Prostate gland (tissue), 2 donors: ENCODE measurements at regions not wholly inside any gene's neighbourhood (a gene's known extent, or its start where the extent isn't known, plus 50 kb on each side); places are given as distances from the start of the nearest gene placed in this dataset.

Experiments
- CTCF ChIP-seq, 4 experiments: fragments of 200-600 bp in 2 of 4; fragments of 450-650 bp in 2 of 4; sonication (generic) in 2 of 4; IDR thresholded peaks; 1 replicate in 3 of 4; 2 replicates in 1 of 4; pipeline ENCODE4 v1.5.1; 2016 to 2019; ENCODE audit warnings: antibody characterized with exemption in 4 of 4, mild to moderate bottlenecking in 2 of 4, moderate library complexity in 2 of 4
- POLR2A ChIP-seq: fragments of 450-650 bp; IDR thresholded peaks from one replicate; pipeline ENCODE4 v1.6.1; 2016; ENCODE audit warnings: antibody characterized with exemption, mild to moderate bottlenecking

DNA sequence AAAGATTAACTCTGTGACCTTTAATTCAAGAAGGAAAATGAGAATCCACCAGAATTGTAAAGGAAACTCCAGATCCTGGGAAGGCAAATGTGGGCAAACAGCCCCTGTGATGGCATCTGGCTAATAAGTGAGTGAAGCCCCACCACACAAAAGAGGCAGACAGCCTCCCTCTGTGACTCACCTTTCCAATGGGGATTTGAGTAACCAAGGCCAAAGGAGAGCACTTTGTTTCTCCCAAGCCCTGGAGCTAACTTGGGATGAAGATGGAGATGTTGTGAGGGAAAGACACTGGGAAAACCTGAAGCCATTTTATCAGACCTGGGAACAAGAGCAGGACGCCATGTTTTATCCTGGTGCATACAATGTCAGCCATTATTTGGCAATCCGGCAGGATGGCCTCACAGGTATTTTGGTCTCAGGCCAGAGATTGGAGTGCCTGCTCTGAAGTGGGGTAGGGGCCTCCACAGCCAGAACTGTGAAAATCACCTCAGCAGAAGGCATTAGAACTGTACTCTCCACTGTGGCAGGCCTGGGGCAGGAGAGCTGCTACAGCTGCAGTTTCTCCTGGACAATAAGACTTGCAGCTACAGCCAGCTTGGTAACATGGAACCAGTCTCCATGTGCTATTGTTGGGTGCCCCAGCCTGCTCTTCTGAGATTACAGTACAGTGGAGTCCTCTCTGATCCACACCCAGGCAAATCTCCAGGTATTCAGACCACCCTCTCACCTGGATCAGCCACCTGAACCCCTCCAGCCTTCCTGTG lies 96.6 kb upstream of the PCED1B start:
- TF ChIP-seq POLR2A (no peak), CTCF (IDR thresholded peaks at IDR 0.05) (no peak)
